HS-27A (cell line): ENCODE measurements at regions not wholly inside any gene's neighbourhood (a gene's known extent, or its start where the extent isn't known, plus 50 kb on each side); places are given as distances from the start of the nearest gene placed in this dataset.
"Not testable (repeated sequence)": the region's sequence is repeated elsewhere in the genome, so short reads cannot be mapped to it uniquely, and the experiment has no call there.

Experiments used
- DNase-seq: peaks from one replicate; pipeline ENCODE4 v3.0.0-alpha.2; 2012; ENCODE audit warnings: low read depth, missing footprints

- DNase-seq = no peak
Observed at GRCh38 chr20:4435225-4435624, 186.1 kb upstream of the ADRA1D start.

- DNase-seq = no peak
Observed at GRCh38 chr20:4434681-4435080, 185.6 kb upstream of the ADRA1D start.

- no peak for DNase-seq
Observed at GRCh38 chr20:4431446-4431845, 182.4 kb upstream of the ADRA1D start.

- not testable (repeated sequence) for DNase-seq
Observed at GRCh38 chr20:4430826-4431225, 181.7 kb upstream of the ADRA1D start.

GRCh38 chr20:4427940-4428586, 179.0 kb upstream of the ADRA1D start:
- DNase-seq = no peak

- no peak for DNase-seq
Observed at GRCh38 chr20:4418141-4418540, 169.1 kb upstream of the ADRA1D start.

GRCh38 chr20:4415281-4415680, 166.2 kb upstream of the ADRA1D start:
- no peak for DNase-seq

GRCh38 chr20:4413314-4414049, 164.4 kb upstream of the ADRA1D start:
- no peak for DNase-seq

GRCh38 chr20:4412216-4412615, 163.1 kb upstream of the ADRA1D start:
- no peak for DNase-seq

- DNase-seq = no peak
Observed at GRCh38 chr20:4411744-4412143, 162.7 kb upstream of the ADRA1D start.

GRCh38 chr20:4406627-4407026, 157.5 kb upstream of the ADRA1D start:
- DNase-seq = peak; percentile 26

- no peak for DNase-seq
Observed at GRCh38 chr20:4401601-4402000, 152.5 kb upstream of the ADRA1D start.

- DNase-seq = no peak
Observed at GRCh38 chr20:4384961-4385360, 135.9 kb upstream of the ADRA1D start.

- no peak for DNase-seq
Observed at GRCh38 chr20:4383961-4384360, 134.9 kb upstream of the ADRA1D start.

GRCh38 chr20:4375881-4376280, 126.8 kb upstream of the ADRA1D start:
- no peak for DNase-seq

- no peak for DNase-seq
Observed at GRCh38 chr20:4373454-4373853, 124.4 kb upstream of the ADRA1D start.

GRCh38 chr20:4371623-4372251, 122.7 kb upstream of the ADRA1D start:
- DNase-seq = no peak

- no peak for DNase-seq
Observed at GRCh38 chr20:4370851-4371250, 121.8 kb upstream of the ADRA1D start.

GRCh38 chr20:4369798-4370124, 120.7 kb upstream of the ADRA1D start:
- no peak for DNase-seq

GRCh38 chr20:4369119-4369797, 120.2 kb upstream of the ADRA1D start:
- no peak for DNase-seq

GRCh38 chr20:4366076-4366475, 117.0 kb upstream of the ADRA1D start:
- DNase-seq = no peak

- no peak for DNase-seq
Observed at GRCh38 chr20:4358552-4358951, 109.5 kb upstream of the ADRA1D start.

GRCh38 chr20:4352348-4352747, 103.3 kb upstream of the ADRA1D start:
- no peak for DNase-seq
